PFSK-1 (cell line): ENCODE measurements at regions not wholly inside any gene's neighbourhood (a gene's known extent, or its start where the extent isn't known, plus 50 kb on each side); places are given as distances from the start of the nearest gene placed in this dataset.

Experiments
- FOXP2 ChIP-seq: optimal IDR thresholded peaks from 2 replicates; pipeline ENCODE3; 2011; ENCODE audit warnings: borderline replicate concordance, control low read depth, inconsistent platforms; ENCODE audit not compliant: insufficient read depth; ENCODE audit errors: extremely low read length, extremely low read depth
- POLR2AphosphoS5 ChIP-seq: IDR thresholded peaks from 2 replicates; pipeline ENCODE4 v1.6.1; 2012; ENCODE audit warnings: low read depth, mild to moderate bottlenecking, control low read depth, low read length, moderate library complexity
- REST ChIP-seq, 2 experiments: IDR thresholded peaks; 2 replicates each; pipeline versions ENCODE4 v1.6.1 to v1.8.0; 2011 to 2012; ENCODE audit warnings: low read depth in 2 of 2, low read length in 2 of 2, control low read depth in 1 of 2, inconsistent platforms in 1 of 2, mild to moderate bottlenecking in 1 of 2, moderate library complexity in 1 of 2; ENCODE audit not compliant: insufficient read depth in 1 of 2
- SIN3A ChIP-seq: IDR thresholded peaks from 2 replicates; pipeline ENCODE4 v1.6.1; 2012; ENCODE audit warnings: mild to moderate bottlenecking, low read length, moderate library complexity, borderline replicate concordance; ENCODE audit not compliant: insufficient read depth
- TAF1 ChIP-seq: IDR thresholded peaks from 2 replicates; pipeline ENCODE4 v1.6.1; 2012; ENCODE audit warnings: low read length, control low read depth, borderline replicate concordance; ENCODE audit not compliant: insufficient read depth

- no peak for TF ChIP-seq FOXP2
- TF ChIP-seq POLR2AphosphoS5, result no peak
- no peak for TF ChIP-seq TAF1
- TF ChIP-seq SIN3A, result no peak
- no peak for TF ChIP-seq REST (IDR thresholded peaks at IDR 0.05; ENCODE audit: insufficient read depth in 1 of 2, low read depth in 2 of 2, low read length in 2 of 2)
Measured at GRCh38 chr1:184322253-184322652, 64.6 kb upstream of the C1orf21 start.
